Activated T-cell treated with anti-CD3 and anti-CD28 coated beads for 48 hours (primary cell): ENCODE measurements at regions not wholly inside any gene's neighbourhood (a gene's known extent, or its start where the extent isn't known, plus 50 kb on each side); places are given as distances from the start of the nearest gene placed in this dataset.
"Not testable (repeated sequence)": the region's sequence is repeated elsewhere in the genome, so short reads cannot be mapped to it uniquely, and the experiment has no call there.

Experiments used
- DNase-seq: peaks from one replicate; pipeline ENCODE4 v3.0.0-alpha.2; 2020; ENCODE audit warnings: low read depth

DNA sequence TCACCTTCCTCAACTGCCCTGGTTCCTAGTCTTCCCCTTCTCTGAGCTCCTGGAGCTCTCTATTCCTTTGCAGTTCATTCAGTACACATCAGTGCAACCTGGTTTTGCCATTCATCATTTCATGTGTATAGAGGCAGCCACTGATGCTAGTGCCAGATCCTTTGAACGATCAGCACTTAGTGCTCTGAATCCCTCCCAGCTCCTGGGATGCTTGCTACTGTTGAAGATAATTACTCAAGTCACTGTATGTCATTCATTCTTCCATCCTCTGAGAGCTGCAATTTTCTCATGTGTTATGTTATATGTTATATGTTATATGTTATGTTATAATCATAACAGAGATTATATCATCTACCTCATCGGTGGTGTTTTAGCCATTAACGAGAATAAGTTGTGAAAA is 98.5 kb upstream of the UXS1 start:
- no peak for DNase-seq

- DNase-seq = no peak
These were observed 94.8 kb upstream of the UXS1 start for GRCh38 chr2:106288873-106289272.

- no peak for DNase-seq
These were observed 91.2 kb upstream of the UXS1 start for GRCh38 chr2:106285237-106285829.

GRCh38 chr2:106284691-106285202 is 90.6 kb upstream of the UXS1 start:
- DNase-seq = no peak

GRCh38 chr2:106284255-106284654 is 90.2 kb upstream of the UXS1 start:
- no peak for DNase-seq

GRCh38 chr2:106283228-106284152 is 89.4 kb upstream of the UXS1 start:
- not testable (repeated sequence) for DNase-seq

- DNase-seq = no peak
These were observed 88.5 kb upstream of the UXS1 start for GRCh38 chr2:106282462-106283170.

- DNase-seq = not testable (repeated sequence)
These were observed 87.9 kb upstream of the UXS1 start for GRCh38 chr2:106281907-106282430.

DNA sequence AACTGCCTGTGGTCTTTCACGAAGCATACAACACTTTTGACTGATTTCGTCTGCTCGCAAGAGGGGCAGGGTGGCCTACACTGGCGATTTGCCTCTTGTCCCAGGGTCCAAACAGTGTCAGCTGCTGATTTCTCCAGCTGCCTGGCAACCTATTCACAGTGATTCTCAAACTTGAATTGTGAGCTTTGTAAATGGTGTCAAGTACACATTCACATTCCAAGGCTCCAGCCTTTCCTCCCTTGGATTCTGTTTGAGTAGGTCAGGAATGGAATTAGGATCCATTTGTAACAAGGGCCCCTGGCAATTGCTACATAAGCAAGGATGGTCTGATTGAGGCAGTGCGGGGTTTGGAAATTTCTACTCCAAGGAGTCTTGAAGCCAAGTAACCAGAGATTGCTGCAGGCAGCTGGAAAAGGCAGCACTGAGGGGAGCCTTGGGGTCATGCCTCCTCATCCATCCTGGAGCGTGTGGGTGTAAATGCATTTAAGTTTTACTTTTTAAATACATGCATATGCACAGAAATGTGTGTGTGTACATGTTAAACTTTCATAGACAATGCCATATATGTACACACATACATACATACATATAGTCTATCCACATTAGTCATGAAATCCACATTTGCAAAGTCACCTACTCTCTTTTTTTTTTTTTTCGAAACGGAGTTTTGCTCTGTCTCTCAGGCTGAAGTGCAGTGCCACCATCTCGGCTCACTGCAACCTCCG is 86.8 kb upstream of the UXS1 start:
- no peak for DNase-seq

GRCh38 chr2:106280224-106280623 is 86.1 kb upstream of the UXS1 start:
- no peak for DNase-seq

DNA sequence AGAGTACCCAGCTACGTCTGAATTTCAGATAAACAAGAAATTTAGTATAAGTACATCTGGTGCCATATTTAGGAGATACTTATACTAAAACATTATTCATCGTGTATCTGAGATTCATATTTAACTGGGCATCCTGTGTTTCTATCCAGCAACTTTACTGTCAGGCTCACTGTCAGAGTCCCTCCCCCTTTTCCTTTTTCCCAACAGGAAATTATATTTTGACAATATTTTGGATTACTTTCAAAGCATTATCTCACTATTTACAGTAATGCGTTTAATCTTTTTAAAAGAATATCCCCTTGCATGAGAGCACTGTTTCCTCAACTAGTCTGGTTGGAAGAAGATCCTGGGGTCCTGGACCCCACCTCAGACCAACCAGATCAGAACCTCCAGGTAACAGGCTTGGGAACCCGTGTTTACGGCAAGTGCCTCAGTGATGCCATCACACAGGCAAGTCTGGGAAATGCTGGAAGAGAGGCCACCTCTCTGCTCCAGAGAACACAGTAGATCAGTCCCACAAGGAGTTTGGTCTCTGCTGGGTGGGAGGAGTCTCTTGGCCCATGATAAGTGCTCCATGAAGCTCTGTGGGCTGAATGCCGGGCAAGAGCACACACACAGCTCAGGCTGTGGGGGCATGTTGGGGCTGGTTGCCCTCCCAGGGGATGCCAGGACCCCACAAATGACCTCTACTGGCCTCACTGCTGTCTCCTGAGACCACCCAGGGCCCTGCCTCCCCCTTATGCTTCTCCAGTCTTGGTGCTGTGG is 84.2 kb upstream of the UXS1 start:
- DNase-seq = no peak

- DNase-seq = no peak
These were observed 83.3 kb upstream of the UXS1 start for GRCh38 chr2:106277426-106277825.

DNA sequence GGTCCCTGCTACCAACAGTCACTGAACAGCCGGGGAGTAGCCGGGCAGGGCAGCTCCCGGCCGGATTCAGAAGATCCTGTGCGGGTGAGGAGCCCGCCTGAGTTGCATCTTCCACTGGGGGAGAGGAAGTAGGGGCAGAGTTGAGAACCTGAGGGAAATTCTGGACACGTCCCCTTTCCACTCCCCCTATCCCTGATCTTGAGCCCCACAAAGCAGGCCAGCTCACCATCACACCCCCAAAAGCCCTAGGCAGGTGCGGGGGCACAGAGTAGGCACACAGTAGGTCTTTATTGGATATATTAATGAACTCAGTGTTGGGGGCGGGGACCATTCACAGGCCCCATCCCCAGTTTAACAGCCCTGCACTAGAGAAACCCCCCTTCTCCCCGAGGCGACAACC is 81.9 kb upstream of the UXS1 start:
- DNase-seq = no peak

DNA sequence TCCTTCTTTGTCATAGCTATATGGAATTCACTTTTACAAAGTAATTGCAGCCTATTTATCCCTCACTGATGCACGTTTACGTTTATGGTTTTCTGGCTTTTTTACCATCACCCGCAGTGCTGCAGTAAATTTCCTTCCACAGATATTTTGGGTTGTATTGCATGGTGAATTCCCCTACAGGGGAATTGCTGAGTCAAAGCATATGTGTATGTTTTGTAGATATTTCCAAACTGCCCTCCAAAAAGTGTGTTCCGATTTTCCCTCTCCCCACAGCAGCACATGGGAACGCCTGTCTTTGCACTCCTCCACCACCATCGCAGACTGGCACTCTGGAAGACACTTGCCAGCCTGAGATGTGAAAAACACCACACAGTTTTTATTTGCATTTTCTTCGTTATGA is 80.6 kb upstream of the UXS1 start:
- no peak for DNase-seq

- no peak for DNase-seq
These were observed 78.2 kb upstream of the UXS1 start for GRCh38 chr2:106272216-106272807.

GRCh38 chr2:106270471-106270891 is 76.4 kb upstream of the UXS1 start:
- DNase-seq = no peak

- DNase-seq = peak; percentile 12
These were observed 75.6 kb upstream of the UXS1 start for GRCh38 chr2:106269591-106270291.

DNA sequence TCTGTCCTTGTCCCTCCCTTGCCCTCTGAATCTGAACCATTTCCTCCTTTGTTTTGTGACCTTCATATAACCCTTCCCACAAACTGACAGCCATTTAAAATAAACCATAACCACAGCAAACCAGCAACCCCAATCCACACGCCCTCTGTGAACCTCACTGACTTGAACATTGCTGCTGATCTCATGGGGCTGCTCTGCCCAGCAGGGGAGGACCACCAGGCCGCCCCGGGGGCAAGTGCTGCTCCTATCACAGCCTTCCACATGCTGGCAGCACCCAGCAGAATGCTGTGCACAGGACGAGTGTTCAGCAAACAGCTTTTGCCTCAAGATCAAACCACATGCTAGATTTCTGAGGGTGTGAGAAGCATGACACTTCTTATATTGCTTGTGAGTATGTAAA is 73.9 kb upstream of the UXS1 start:
- no peak for DNase-seq

GRCh38 chr2:106261871-106262321 is 67.8 kb upstream of the UXS1 start:
- no peak for DNase-seq

- DNase-seq = not testable (repeated sequence)
These were observed 64.8 kb upstream of the UXS1 start for GRCh38 chr2:106258859-106259258.
